HCT116 (cell line): ENCODE measurements at regions not wholly inside any gene's neighbourhood (a gene's known extent, or its start where the extent isn't known, plus 50 kb on each side); places are given as distances from the start of the nearest gene placed in this dataset.

Experiments used
- CEBPB ChIP-seq: IDR thresholded peaks from 2 replicates; pipeline ENCODE4 v1.6.1; 2012; ENCODE audit warnings: low read depth
- CTCF ChIP-seq, 3 experiments: fragments of 200-600 bp in 1 of 3; sonication (generic) in 1 of 3; IDR thresholded peaks in 2 of 3; conservative IDR thresholded peaks in 1 of 3; 2 replicates each; pipeline ENCODE4 v1.5.1; 2012 to 2017; ENCODE audit warnings: low read depth in 2 of 3, low read length in 2 of 3, antibody characterized with exemption in 1 of 3, borderline replicate concordance in 1 of 3, control low read depth in 1 of 3, mild to moderate bottlenecking in 1 of 3, mixed read lengths in 1 of 3, mixed run types in 1 of 3, moderate library complexity in 1 of 3; ENCODE audit not compliant: insufficient read depth in 1 of 3
- EZH2 ChIP-seq: fragments of 200-600 bp; sonication (generic); IDR thresholded peaks from 2 replicates; pipeline ENCODE4 v1.6.1; 2017; ENCODE audit warnings: antibody characterized with exemption, mixed run types
- EZH2phosphoT487 ChIP-seq: fragments of 200-600 bp; IDR thresholded peaks from 2 replicates; pipeline ENCODE4 v1.6.1; 2018; ENCODE audit warnings: antibody characterized with exemption, borderline replicate concordance
- JUND ChIP-seq: IDR thresholded peaks from 2 replicates; pipeline ENCODE4 v1.6.1; 2012
- MAX ChIP-seq: IDR thresholded peaks from 2 replicates; pipeline ENCODE4 v1.6.1; 2012
- POLR2A ChIP-seq: IDR thresholded peaks from 2 replicates; pipeline ENCODE4 v1.7.0; 2011; ENCODE audit warnings: borderline replicate concordance; ENCODE audit not compliant: insufficient read depth, insufficient read length; ENCODE audit errors: extremely low read depth
- POLR2AphosphoS5 ChIP-seq: IDR thresholded peaks from 2 replicates; pipeline ENCODE4 v1.6.1; 2011; ENCODE audit warnings: mild to moderate bottlenecking, low read depth, low read length, moderate library complexity
- REST ChIP-seq: IDR thresholded peaks from 2 replicates; pipeline ENCODE4 v1.6.1; 2012; ENCODE audit warnings: low read depth
- SIN3A ChIP-seq: IDR thresholded peaks from 2 replicates; pipeline ENCODE4 v1.6.1; 2012; ENCODE audit warnings: low read depth
- SRF ChIP-seq: IDR thresholded peaks from 2 replicates; pipeline ENCODE4 v1.6.1; 2012; ENCODE audit warnings: low read depth
- ZFX ChIP-seq: fragments of 450-650 bp; IDR thresholded peaks from 2 replicates; pipeline ENCODE4 v1.6.1; 2017
- ZNF274 ChIP-seq: fragments of 200-500 bp; sonication (Bioruptor generic); IDR thresholded peaks from 2 replicates; pipeline ENCODE4 v1.6.1; 2014; ENCODE audit warnings: mild to moderate bottlenecking, low read depth, low read length, inconsistent platforms

- TF ChIP-seq POLR2AphosphoS5 (peak; percentile 7; the same call in 1 of the 2 replicates), CTCF (IDR thresholded peaks at IDR 0.05 in 2 of 3, conservative IDR thresholded peaks at IDR 0.05 in 1 of 3; ENCODE audit: borderline replicate concordance in 1 of 3, insufficient read depth in 1 of 3, low read depth in 2 of 3, low read length in 2 of 3) (no peak), POLR2A (peak; percentile 6), ZFX (no peak), JUND (no peak), CEBPB (no peak), SIN3A (no peak), REST (no peak), EZH2phosphoT487 (no peak), MAX (no peak), ZNF274 (no peak), EZH2 (no peak), SRF (no peak; the same call in 1 of the 2 replicates)
These were observed 76.7 kb upstream of the IFNE start for GRCh38 chr9:21558615-21559401.
